HG03039 (cell line): ENCODE measurements at regions not wholly inside any gene's neighbourhood (a gene's known extent, or its start where the extent isn't known, plus 50 kb on each side); places are given as distances from the start of the nearest gene placed in this dataset.
A peak's percentile ranks its signal among the peaks of the same experiment; 100 is the strongest.

Experiments used
- ATAC-seq: cut with Tn5 transposase; IDR thresholded peaks from one replicate; pipeline ENCODE4 v1.9.1; 2021; ENCODE audit warnings: mild to moderate bottlenecking, moderate library complexity; ENCODE audit not compliant: unreplicated experiment

GRCh38 chrX:4935401-4935800 is 1222.0 kb upstream of the PRKX start:
- ATAC-seq = peak; percentile 21

GRCh38 chrX:4932790-4933189 is 1219.3 kb upstream of the PRKX start:
- no peak for ATAC-seq

GRCh38 chrX:4930426-4930825 is 1217.0 kb upstream of the PRKX start:
- no peak for ATAC-seq

- no peak for ATAC-seq
Observed at GRCh38 chrX:4925911-4926310, 1212.5 kb upstream of the PRKX start.

- no peak for ATAC-seq
Observed at GRCh38 chrX:4909348-4909747, 1195.9 kb upstream of the PRKX start.

- ATAC-seq = no peak
Observed at GRCh38 chrX:4905576-4905975, 1192.1 kb upstream of the PRKX start.

- ATAC-seq = no peak
Observed at GRCh38 chrX:4881277-4881676, 1167.8 kb upstream of the PRKX start.

- no peak for ATAC-seq
Observed at GRCh38 chrX:4878640-4879039, 1165.2 kb upstream of the PRKX start.

- ATAC-seq = no peak
Observed at GRCh38 chrX:4876268-4876667, 1162.8 kb upstream of the PRKX start.

- ATAC-seq = no peak
Observed at GRCh38 chrX:4851534-4851933, 1138.1 kb upstream of the PRKX start.

- ATAC-seq = no peak
Observed at GRCh38 chrX:4850312-4850711, 1136.9 kb upstream of the PRKX start.

- no peak for ATAC-seq
Observed at GRCh38 chrX:4844376-4844775, 1130.9 kb upstream of the PRKX start.

- ATAC-seq = no peak
Observed at GRCh38 chrX:4841216-4841745, 1127.8 kb upstream of the PRKX start.

- ATAC-seq = no peak
Observed at GRCh38 chrX:4831574-4831973, 1118.1 kb upstream of the PRKX start.

- ATAC-seq = no peak
Observed at GRCh38 chrX:4830880-4831557, 1117.6 kb upstream of the PRKX start.

GRCh38 chrX:4825550-4825949 is 1112.1 kb upstream of the PRKX start:
- ATAC-seq = no peak

- ATAC-seq = no peak
Observed at GRCh38 chrX:4809571-4809970, 1096.1 kb upstream of the PRKX start.

GRCh38 chrX:4805502-4805901 is 1092.1 kb upstream of the PRKX start:
- ATAC-seq = no peak

- ATAC-seq = no peak
Observed at GRCh38 chrX:4800756-4801155, 1087.3 kb upstream of the PRKX start.

- ATAC-seq = no peak
Observed at GRCh38 chrX:4787971-4788370, 1074.5 kb upstream of the PRKX start.

GRCh38 chrX:4764888-4765287 is 1051.4 kb upstream of the PRKX start:
- no peak for ATAC-seq

- no peak for ATAC-seq
Observed at GRCh38 chrX:4762196-4762595, 1048.7 kb upstream of the PRKX start.
